ENCODE measurements at regions not wholly inside any gene's neighbourhood (a gene's known extent, or its start where the extent isn't known, plus 50 kb on each side); places are given as distances from the start of the nearest gene placed in this dataset.

DNA sequence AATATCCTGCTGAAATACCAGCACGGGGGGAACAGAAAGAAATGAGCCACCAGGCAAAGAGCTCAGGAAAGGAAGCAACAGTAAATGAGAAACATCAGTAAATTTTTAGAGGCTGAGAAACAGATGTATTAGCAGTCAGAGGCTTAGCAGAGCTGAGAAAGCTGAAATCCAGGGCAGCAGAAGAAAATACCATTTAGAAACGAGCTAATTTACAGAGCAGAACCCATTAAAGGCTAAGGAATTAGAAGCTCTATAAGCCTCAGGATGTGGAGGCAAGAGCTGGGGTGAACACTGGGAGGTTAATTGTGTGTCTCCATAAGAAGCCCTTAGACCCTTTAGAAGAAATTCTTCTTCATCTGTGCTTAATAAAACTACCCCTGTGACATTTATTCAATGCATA, 178.6 kb upstream of the RGS17 start:
- TF ChIP-seq, protein P1, sequence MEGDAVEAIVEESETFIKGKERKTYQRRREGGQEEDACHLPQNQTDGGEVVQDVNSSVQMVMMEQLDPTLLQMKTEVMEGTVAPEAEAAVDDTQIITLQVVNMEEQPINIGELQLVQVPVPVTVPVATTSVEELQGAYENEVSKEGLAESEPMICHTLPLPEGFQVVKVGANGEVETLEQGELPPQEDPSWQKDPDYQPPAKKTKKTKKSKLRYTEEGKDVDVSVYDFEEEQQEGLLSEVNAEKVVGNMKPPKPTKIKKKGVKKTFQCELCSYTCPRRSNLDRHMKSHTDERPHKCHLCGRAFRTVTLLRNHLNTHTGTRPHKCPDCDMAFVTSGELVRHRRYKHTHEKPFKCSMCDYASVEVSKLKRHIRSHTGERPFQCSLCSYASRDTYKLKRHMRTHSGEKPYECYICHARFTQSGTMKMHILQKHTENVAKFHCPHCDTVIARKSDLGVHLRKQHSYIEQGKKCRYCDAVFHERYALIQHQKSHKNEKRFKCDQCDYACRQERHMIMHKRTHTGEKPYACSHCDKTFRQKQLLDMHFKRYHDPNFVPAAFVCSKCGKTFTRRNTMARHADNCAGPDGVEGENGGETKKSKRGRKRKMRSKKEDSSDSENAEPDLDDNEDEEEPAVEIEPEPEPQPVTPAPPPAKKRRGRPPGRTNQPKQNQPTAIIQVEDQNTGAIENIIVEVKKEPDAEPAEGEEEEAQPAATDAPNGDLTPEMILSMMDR (IDR thresholded peaks at IDR 0.05 in 8 of 11, conservative IDR thresholded peaks at IDR 0.05 in 3 of 11), result no peak
- TF ChIP-seq POLR2AphosphoS5 (IDR thresholded peaks at IDR 0.05), result no peak
- no peak for TF ChIP-seq POLR2A (IDR thresholded peaks at IDR 0.05)
